ENCODE measurements at regions not wholly inside any gene's neighbourhood (a gene's known extent, or its start where the extent isn't known, plus 50 kb on each side); places are given as distances from the start of the nearest gene placed in this dataset.

DNA sequence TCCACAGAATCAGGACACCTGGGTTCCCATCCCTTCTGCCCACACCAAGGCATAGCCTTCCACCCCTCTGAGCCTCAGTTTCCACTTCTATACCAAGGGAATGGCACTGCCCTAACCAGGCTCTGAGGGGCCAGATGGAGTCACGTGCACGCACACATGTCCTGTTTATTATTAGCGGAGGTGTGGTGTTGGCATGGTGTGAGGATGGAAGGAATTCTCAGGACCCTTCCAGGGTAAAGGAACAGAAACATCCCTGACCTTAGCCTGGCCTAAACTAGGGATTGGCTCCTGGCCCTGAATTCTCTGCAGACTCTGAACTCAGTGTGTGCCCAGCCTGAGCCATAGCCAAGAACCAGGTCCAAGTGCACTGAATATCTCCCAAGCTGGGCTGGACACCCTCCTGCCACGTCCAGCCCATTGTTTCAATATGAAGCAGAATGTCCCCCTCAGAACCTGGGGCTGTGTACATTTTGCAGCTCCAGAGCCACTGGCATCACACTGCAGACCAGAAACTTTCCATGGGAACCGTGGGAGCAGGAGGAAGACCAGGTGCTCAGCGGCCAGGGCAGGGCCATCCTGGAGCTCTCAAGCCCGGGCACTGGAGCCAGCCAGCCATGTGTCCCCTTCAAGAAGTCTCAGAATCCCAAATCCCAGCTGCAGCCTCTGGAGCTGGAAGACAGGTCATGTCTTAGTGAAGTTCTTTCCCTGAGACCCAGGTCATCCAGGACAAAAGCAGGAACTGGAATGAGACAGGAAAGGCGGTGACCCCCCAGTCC lies 208.4 kb downstream of the ANKRD60 start:
- no peak for DNase-seq
- intact Hi-C loops (cut with DNase I; ENCODE audit: low total_unique reads), result no loop called here
- Histone ChIP-seq H3K36me3 (no peaks in the 10 kb centered on the region), H3K4me3 (no peak overlapping the region), H3K4me1 (peaks cover 15 to 28% of the 10 kb centered on the region in 2 donors), H3K27me3 (no peaks in the 10 kb centered on the region), H3K9me3 (no peaks in the 10 kb centered on the region), H3K27ac (no peak overlapping the region)
- TF ChIP-seq, protein P1, sequence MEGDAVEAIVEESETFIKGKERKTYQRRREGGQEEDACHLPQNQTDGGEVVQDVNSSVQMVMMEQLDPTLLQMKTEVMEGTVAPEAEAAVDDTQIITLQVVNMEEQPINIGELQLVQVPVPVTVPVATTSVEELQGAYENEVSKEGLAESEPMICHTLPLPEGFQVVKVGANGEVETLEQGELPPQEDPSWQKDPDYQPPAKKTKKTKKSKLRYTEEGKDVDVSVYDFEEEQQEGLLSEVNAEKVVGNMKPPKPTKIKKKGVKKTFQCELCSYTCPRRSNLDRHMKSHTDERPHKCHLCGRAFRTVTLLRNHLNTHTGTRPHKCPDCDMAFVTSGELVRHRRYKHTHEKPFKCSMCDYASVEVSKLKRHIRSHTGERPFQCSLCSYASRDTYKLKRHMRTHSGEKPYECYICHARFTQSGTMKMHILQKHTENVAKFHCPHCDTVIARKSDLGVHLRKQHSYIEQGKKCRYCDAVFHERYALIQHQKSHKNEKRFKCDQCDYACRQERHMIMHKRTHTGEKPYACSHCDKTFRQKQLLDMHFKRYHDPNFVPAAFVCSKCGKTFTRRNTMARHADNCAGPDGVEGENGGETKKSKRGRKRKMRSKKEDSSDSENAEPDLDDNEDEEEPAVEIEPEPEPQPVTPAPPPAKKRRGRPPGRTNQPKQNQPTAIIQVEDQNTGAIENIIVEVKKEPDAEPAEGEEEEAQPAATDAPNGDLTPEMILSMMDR (IDR thresholded peaks at IDR 0.05 in 4 of 5, conservative IDR thresholded peaks at IDR 0.05 in 1 of 5), result no peak
- TF ChIP-seq POLR2A (IDR thresholded peaks at IDR 0.05), result no peak
- in situ Hi-C loops (cut with MboI; ENCODE audit: low sequenced_read_pairs in 4 of 4), result no loop called here
- ATAC-seq, result no peak

DNA sequence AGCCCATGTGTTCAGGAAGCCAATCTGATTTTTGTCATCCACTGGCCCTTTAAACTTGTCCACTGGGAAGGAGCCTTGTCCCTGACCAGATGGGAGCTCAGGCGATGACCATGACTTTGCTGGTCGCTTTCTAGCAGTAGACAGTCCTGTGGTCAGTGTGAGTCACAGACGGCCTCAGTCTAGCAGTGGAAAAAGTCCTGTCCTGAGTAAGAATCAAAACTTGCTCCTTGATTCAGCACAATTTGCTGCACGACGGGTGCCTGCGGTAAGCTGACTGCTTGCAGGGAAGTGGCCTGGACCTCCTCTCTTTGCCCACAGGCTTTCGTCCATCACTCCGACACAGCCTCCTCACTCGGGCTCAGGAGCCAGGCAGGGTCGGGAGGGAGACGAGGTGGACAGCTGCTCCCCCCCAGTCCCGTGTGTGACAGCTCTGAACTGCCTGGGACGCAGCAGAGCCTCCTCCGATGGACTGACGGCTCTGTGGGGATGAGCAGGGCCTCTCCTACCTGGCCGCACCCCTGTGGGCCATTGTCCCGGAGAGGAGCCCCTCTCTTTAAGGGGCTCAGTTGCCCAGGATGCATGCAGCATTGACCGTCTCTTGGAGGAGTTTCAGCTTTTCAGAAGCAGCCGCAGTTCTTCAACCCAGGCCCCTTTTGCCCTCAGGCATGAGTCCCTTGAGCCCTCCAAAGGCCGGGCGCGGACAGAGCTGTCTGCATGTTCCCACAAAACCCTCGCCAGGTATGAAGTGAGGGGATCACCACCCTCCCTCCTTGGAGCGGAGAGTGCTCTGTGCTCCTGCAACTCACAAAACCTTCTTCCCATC lies 209.2 kb downstream of the ANKRD60 start:
- no peak for DNase-seq
- H3K4me3 ChIP-seq, result no peak overlapping the region
- no peaks in the 10 kb centered on the region for H3K9me3 ChIP-seq
- no peak for ATAC-seq
- H3K27me3 ChIP-seq, result no peaks in the 10 kb centered on the region
- H3K36me3 ChIP-seq, result no peaks in the 10 kb centered on the region
- TF ChIP-seq, protein P1 (IDR thresholded peaks at IDR 0.05 in 4 of 5, conservative IDR thresholded peaks at IDR 0.05 in 1 of 5), result no peak
- no peak for TF ChIP-seq POLR2A (IDR thresholded peaks at IDR 0.05)
- peaks cover 15 to 28% of the 10 kb centered on the region in 2 donors for H3K4me1 ChIP-seq
- in situ Hi-C loops (cut with MboI; ENCODE audit: low sequenced_read_pairs in 4 of 4), result no loop called here
- intact Hi-C loops (cut with DNase I; ENCODE audit: low total_unique reads), result no loop called here
- no peak overlapping the region for H3K27ac ChIP-seq

DNA sequence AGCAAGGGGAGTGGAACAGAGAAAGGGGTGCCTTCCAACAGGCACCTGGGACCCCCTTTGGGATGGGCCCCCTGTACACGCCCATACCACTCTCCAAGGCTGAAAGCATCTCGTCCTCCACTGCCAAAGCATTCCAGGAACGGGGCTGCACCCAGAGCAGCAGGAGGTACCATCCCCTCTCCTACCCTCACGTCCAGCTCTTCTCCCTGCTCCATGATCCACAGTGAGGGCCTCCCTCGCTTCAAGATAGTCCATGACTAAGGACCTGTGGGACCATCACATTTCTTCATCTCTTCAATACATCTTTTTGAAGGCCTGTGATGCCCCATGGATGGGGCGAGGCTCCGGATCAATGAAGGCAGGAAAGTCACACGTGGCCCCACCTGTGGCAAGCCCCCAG lies 209.9 kb downstream of the ANKRD60 start:
- intact Hi-C loops (cut with DNase I; ENCODE audit: low total_unique reads) (no loop called here), in situ Hi-C loops (cut with MboI; ENCODE audit: low sequenced_read_pairs in 4 of 4) (no loop called here)
- Histone ChIP-seq H3K4me3 (no peak overlapping the region), H3K27ac (no peak overlapping the region), H3K36me3 (no peaks in the 10 kb centered on the region), H3K9me3 (no peaks in the 10 kb centered on the region), H3K4me1 (peaks cover 15 to 28% of the 10 kb centered on the region in 2 donors), H3K27me3 (no peaks in the 10 kb centered on the region)
- no peak for TF ChIP-seq POLR2A (IDR thresholded peaks at IDR 0.05)
- TF ChIP-seq, protein P1 (IDR thresholded peaks at IDR 0.05 in 4 of 5, conservative IDR thresholded peaks at IDR 0.05 in 1 of 5), result no peak
- ATAC-seq, result no peak
- no peak for DNase-seq

DNA sequence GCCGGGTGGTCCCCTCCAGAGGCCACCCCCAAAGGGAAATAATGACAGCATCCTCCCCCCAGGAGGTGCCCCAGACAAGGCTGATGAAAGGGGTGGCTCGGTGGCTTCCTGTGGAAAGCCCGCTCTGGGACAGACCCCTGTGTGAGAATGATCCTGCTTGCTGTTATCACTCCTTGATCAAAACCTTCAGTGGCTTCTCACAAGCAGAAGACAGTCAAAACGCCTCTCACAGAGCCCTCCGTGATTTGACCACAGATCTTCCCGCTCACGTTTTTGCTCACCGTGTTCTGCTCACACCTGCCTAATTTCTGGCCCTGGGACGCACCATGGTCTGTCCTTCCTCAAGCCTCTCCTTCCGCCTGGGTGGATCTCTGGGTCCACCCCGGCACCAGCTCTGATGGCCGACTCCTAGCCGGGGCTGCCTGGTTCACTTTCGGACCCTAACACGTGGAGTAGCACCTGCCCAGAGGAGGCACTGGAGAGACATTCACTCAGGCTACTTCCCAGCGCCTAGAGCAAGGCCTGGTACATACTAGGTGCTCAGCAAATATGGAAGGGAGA lies 210.4 kb downstream of the ANKRD60 start:
- Histone ChIP-seq H3K27ac (no peak overlapping the region), H3K27me3 (no peaks in the 10 kb centered on the region), H3K36me3 (no peaks in the 10 kb centered on the region), H3K4me1 (peaks cover 15 to 28% of the 10 kb centered on the region in 2 donors), H3K9me3 (no peaks in the 10 kb centered on the region), H3K4me3 (no peak overlapping the region)
- in situ Hi-C loops (cut with MboI; ENCODE audit: low sequenced_read_pairs in 4 of 4) (no loop called here), intact Hi-C loops (cut with DNase I; ENCODE audit: low total_unique reads) (no loop called here)
- DNase-seq (no peak), ATAC-seq (no peak)
- no peak for TF ChIP-seq POLR2A (IDR thresholded peaks at IDR 0.05)
- TF ChIP-seq, protein P1 (IDR thresholded peaks at IDR 0.05 in 4 of 5, conservative IDR thresholded peaks at IDR 0.05 in 1 of 5), result no peak
